ENCODE measurements at regions not wholly inside any gene's neighbourhood (a gene's known extent, or its start where the extent isn't known, plus 50 kb on each side); places are given as distances from the start of the nearest gene placed in this dataset.

DNA sequence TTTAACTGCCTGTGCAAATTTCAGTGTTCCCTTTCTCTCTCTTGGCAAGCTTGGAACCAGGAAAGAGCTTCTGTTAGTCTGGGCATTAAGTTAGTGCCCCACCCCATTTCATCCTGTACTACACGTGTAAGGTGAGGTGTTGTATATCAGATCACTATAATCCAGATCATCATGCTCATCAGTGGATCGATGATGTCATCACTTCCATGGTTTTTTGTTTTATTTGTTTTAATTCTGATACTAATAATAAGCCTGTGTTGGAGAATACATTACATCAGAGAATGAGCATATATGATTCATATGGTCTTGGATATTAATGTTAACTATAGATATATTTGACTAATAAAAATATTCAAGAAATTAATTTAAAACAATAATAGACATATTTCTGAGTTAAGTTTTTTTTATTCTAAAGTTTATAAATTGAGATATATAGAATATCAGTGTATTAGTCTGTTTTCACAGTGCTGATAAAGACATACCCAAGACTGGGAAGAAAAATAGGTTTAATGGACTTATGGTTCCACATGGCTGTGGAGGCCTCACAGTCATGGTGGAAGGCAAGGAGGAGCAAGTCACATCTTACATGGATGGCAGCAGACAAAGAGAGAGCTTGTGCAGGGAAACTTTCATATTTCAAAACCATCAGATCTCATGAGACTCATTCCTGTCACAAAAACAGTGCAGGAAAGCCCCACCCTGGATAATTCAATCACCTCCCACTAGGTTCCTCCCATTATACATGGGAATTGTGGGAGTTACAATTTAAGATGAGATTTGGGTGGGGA is 588.3 kb upstream of the B3GALT2 start:
- Mint-ChIP-seq H3K27me3 (no peaks in the 10 kb centered on the region), H3K4me1 (ENCODE audit: low read depth) (peaks cover 5% of the 10 kb centered on the region), H3K36me3 (peaks cover 14% of the 10 kb centered on the region), H3K27ac (no peak overlapping the region), H3K4me3 (no peak overlapping the region), H3K9me3 (ENCODE audit: low read depth) (peaks cover 3% of the 10 kb centered on the region)

DNA sequence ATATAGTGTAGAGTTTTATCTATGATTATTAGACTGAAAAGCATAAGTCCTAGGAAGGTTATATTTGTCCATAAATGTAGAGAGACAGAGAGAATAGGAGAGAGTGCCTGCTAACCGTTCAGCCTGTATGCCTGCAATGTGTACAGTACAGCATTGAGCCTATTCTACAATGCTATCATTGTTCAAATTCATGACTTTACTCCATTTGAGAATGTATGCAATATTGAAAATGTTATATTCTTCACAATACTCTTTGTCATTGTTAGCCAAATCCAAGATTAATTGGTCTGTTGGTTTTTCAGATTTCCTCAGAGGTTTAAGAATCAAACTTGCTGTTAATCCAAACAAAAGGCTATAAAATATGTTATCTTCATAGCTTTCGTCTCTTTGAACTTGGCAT is 585.2 kb upstream of the B3GALT2 start:
- Mint-ChIP-seq H3K4me3 (no peak overlapping the region), H3K27me3 (no peaks in the 10 kb centered on the region), H3K27ac (no peak overlapping the region), H3K4me1 (ENCODE audit: low read depth) (peaks cover 5% of the 10 kb centered on the region), H3K9me3 (ENCODE audit: low read depth) (peaks cover 3% of the 10 kb centered on the region), H3K36me3 (peaks cover 10% of the 10 kb centered on the region)

DNA sequence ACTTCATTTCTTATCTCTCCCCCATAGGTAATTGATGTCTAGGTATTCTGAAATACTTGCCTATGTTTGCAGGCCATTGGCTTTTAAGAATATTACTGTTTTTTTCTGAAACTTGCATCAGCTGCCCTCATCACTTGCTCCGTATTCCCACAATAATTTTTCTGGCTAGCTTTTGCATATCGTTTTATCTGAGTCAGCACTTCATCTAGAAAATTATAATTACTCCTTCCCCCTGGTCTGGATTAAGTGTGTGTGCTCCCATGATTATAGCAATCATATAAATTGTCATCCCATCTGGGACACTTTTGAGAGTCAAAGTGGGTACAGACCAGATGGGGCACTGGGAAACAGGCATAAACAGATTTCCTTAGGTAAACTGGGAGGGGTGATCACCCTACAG is 583.2 kb upstream of the B3GALT2 start:
- Mint-ChIP-seq H3K4me1 (ENCODE audit: low read depth) (peaks cover 5% of the 10 kb centered on the region), H3K9me3 (ENCODE audit: low read depth) (no peaks in the 10 kb centered on the region), H3K36me3 (no peaks in the 10 kb centered on the region), H3K27ac (no peak overlapping the region), H3K27me3 (no peaks in the 10 kb centered on the region), H3K4me3 (no peak overlapping the region)

DNA sequence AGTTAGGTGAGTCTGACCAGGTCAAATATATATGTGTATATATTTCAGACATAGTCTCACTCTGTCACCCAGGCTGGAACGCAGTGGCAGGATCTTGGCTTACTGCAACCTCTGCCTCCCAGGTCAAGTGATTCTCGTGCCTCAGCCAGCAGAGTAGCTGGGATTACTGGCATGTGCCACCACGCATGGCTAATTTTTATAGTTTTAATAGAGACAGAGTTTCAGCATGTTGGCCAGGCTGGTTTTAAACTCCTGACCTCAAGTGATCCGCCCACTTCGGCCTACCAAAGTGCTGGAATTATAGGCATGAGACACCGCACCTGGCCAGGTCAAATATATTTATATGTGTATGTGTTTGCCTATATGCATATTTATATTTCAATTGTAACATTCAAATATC is 581.5 kb upstream of the B3GALT2 start:
- Mint-ChIP-seq H3K4me1 (ENCODE audit: low read depth) (no peaks in the 10 kb centered on the region), H3K4me3 (no peak overlapping the region), H3K9me3 (ENCODE audit: low read depth) (no peaks in the 10 kb centered on the region), H3K36me3 (no peaks in the 10 kb centered on the region), H3K27me3 (no peaks in the 10 kb centered on the region), H3K27ac (no peak overlapping the region)

- Mint-ChIP-seq H3K4me3 (no peak overlapping the region), H3K36me3 (no peaks in the 10 kb centered on the region), H3K9me3 (ENCODE audit: low read depth) (no peaks in the 10 kb centered on the region), H3K27ac (no peak overlapping the region), H3K4me1 (ENCODE audit: low read depth) (no peaks in the 10 kb centered on the region), H3K27me3 (no peaks in the 10 kb centered on the region)
These were observed 579.9 kb upstream of the B3GALT2 start for GRCh38 chr1:193766329-193766728.

GRCh38 chr1:193763266-193763665 is 576.9 kb upstream of the B3GALT2 start:
- no peaks in the 10 kb centered on the region for H3K27me3 Mint-ChIP-seq
- H3K27ac Mint-ChIP-seq = no peak overlapping the region
- no peaks in the 10 kb centered on the region for H3K36me3 Mint-ChIP-seq
- H3K9me3 Mint-ChIP-seq (ENCODE audit: low read depth) = no peaks in the 10 kb centered on the region
- no peaks in the 10 kb centered on the region for H3K4me1 Mint-ChIP-seq (ENCODE audit: low read depth)
- H3K4me3 Mint-ChIP-seq = no peak overlapping the region

GRCh38 chr1:193762236-193762635 is 575.8 kb upstream of the B3GALT2 start:
- no peaks in the 10 kb centered on the region for H3K9me3 Mint-ChIP-seq (ENCODE audit: low read depth)
- H3K36me3 Mint-ChIP-seq = no peaks in the 10 kb centered on the region
- no peak overlapping the region for H3K27ac Mint-ChIP-seq
- no peaks in the 10 kb centered on the region for H3K27me3 Mint-ChIP-seq
- no peak overlapping the region for H3K4me3 Mint-ChIP-seq
- no peaks in the 10 kb centered on the region for H3K4me1 Mint-ChIP-seq (ENCODE audit: low read depth)

DNA sequence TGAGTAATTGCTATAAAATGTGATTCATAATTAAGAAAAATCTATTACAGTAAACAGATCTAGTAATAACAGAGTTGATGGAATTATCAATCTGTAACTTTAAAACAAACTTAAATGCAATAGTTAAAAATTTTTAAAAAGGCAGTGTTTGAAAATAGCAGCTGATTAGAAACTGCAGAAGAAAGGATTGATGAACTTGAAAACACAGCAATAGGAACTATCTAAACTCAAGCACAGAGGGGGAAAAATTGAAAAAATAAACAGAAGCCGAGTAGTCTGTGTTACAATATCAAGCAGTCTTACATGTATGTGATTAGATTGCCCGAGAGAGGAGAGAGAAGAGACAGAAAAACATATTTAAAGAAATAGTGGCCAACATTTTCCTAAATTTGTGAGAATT is 569.0 kb upstream of the B3GALT2 start:
- peaks cover 2% of the 10 kb centered on the region for H3K36me3 Mint-ChIP-seq
- peaks cover 4% of the 10 kb centered on the region for H3K9me3 Mint-ChIP-seq (ENCODE audit: low read depth)
- H3K27ac Mint-ChIP-seq = no peak overlapping the region
- no peak overlapping the region for H3K4me3 Mint-ChIP-seq
- peaks cover 5% of the 10 kb centered on the region for H3K4me1 Mint-ChIP-seq (ENCODE audit: low read depth)
- H3K27me3 Mint-ChIP-seq = no peaks in the 10 kb centered on the region

GRCh38 chr1:193754732-193755427 is 568.5 kb upstream of the B3GALT2 start:
- Mint-ChIP-seq H3K27me3 (no peaks in the 10 kb centered on the region), H3K9me3 (ENCODE audit: low read depth) (peaks cover 4% of the 10 kb centered on the region), H3K27ac (no peak overlapping the region), H3K4me1 (ENCODE audit: low read depth) (peaks cover 5% of the 10 kb centered on the region), H3K4me3 (no peak overlapping the region), H3K36me3 (peaks cover 2% of the 10 kb centered on the region)

GRCh38 chr1:193754151-193754550 is 567.7 kb upstream of the B3GALT2 start:
- Mint-ChIP-seq H3K9me3 (ENCODE audit: low read depth) (peaks cover 4% of the 10 kb centered on the region), H3K27ac (no peak overlapping the region), H3K27me3 (no peaks in the 10 kb centered on the region), H3K4me1 (ENCODE audit: low read depth) (peaks cover 5% of the 10 kb centered on the region), H3K36me3 (peaks cover 2% of the 10 kb centered on the region), H3K4me3 (no peak overlapping the region)

DNA sequence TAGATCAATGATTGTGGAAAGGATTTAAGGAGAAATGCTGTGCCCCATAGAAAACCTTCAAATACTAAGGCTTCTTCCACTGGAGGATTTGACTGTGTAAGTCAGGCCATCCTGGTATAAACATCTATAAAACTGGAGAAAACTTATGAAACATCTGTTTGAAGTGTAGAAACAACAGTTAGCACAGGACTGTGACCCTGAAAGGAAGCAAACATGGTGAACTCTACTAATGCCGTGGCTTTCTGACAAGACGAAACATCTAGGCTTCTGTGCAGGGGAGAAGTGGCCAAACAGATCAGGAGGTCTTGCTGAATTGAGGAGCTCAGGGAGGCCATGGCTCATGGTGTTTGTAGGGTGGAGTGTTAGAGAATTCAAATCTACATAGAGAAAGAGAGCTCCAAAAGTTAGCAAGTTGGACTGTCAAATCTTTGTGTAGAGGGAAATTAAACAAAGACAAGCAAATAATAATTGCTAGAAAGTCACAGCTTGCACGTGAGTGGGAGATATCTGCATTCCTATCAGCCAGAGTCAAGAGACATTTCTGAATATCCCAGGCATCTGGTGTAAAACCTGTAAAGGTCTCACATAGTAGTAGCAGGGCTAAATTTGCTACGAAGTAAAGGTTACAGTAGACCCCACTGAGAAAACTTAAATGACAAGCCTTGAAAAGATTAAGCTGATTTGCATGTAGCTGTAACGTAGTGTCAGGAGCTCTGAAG is 566.8 kb upstream of the B3GALT2 start:
- H3K27ac Mint-ChIP-seq = no peak overlapping the region
- H3K27me3 Mint-ChIP-seq = no peaks in the 10 kb centered on the region
- peaks cover 2% of the 10 kb centered on the region for H3K36me3 Mint-ChIP-seq
- peaks cover 5% of the 10 kb centered on the region for H3K4me1 Mint-ChIP-seq (ENCODE audit: low read depth)
- no peak overlapping the region for H3K4me3 Mint-ChIP-seq
- H3K9me3 Mint-ChIP-seq (ENCODE audit: low read depth) = peaks cover 4% of the 10 kb centered on the region

- Mint-ChIP-seq H3K27ac (no peak overlapping the region), H3K27me3 (no peaks in the 10 kb centered on the region), H3K4me1 (ENCODE audit: low read depth) (peaks cover 2% of the 10 kb centered on the region), H3K9me3 (ENCODE audit: low read depth) (no peaks in the 10 kb centered on the region), H3K4me3 (no peak overlapping the region), H3K36me3 (no peaks in the 10 kb centered on the region)
These were observed 563.5 kb upstream of the B3GALT2 start for GRCh38 chr1:193749868-193750267.

GRCh38 chr1:193747579-193747978 is 561.2 kb upstream of the B3GALT2 start:
- Mint-ChIP-seq H3K9me3 (ENCODE audit: low read depth) (no peaks in the 10 kb centered on the region), H3K27me3 (no peaks in the 10 kb centered on the region), H3K36me3 (no peaks in the 10 kb centered on the region), H3K4me1 (ENCODE audit: low read depth) (no peaks in the 10 kb centered on the region), H3K27ac (no peak overlapping the region), H3K4me3 (no peak overlapping the region)

DNA sequence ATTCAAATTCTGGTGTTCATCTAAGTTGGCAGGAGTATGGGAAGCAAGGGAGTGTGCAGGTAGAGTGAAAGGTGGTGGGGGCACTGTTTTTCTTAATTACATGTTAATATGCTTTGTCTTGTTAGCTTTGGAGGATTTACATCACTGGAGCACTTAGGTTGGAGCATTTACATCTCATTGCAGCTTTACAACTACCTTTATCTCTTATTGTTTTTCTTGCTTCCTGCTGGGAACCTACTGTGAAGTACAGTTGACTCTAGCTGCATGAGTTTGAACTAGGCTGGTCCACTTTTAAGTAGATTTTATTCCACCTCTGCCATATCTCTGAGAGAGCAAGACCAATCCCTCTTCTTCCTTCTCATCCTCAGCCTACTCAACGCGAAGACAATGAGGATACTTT is 554.8 kb upstream of the B3GALT2 start:
- H3K27ac Mint-ChIP-seq = no peak overlapping the region
- H3K36me3 Mint-ChIP-seq = peaks cover 2% of the 10 kb centered on the region
- no peaks in the 10 kb centered on the region for H3K27me3 Mint-ChIP-seq
- H3K9me3 Mint-ChIP-seq (ENCODE audit: low read depth) = no peaks in the 10 kb centered on the region
- H3K4me3 Mint-ChIP-seq = no peak overlapping the region
- peaks cover 2% of the 10 kb centered on the region for H3K4me1 Mint-ChIP-seq (ENCODE audit: low read depth)

DNA sequence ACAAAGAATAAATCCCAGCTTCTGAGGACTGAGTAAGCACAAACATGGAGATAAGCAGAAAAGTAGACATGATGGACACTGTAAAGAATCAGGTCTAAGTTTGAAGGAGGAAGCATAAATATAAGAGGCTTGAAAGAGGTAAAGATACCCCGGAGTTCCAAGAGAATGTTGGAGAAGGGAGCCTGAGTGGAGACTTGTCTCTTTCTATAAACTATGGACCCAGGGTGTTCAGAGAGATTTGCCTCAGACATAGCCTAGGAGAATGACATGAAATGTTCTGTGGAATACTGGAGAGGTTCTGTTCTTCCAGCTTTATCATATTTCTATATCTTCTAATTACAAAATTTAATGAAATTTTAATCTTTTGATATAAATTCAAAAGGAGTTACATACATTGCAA is 554.3 kb upstream of the B3GALT2 start:
- Mint-ChIP-seq H3K36me3 (peaks cover 2% of the 10 kb centered on the region), H3K4me1 (ENCODE audit: low read depth) (peaks cover 2% of the 10 kb centered on the region), H3K27me3 (no peaks in the 10 kb centered on the region), H3K9me3 (ENCODE audit: low read depth) (no peaks in the 10 kb centered on the region), H3K27ac (no peak overlapping the region), H3K4me3 (no peak overlapping the region)

Data from activated naive CD8-positive, alpha-beta T cell (primary cell).